ENCODE measurements at regions not wholly inside any gene's neighbourhood (a gene's known extent, or its start where the extent isn't known, plus 50 kb on each side); places are given as distances from the start of the nearest gene placed in this dataset.

DNA sequence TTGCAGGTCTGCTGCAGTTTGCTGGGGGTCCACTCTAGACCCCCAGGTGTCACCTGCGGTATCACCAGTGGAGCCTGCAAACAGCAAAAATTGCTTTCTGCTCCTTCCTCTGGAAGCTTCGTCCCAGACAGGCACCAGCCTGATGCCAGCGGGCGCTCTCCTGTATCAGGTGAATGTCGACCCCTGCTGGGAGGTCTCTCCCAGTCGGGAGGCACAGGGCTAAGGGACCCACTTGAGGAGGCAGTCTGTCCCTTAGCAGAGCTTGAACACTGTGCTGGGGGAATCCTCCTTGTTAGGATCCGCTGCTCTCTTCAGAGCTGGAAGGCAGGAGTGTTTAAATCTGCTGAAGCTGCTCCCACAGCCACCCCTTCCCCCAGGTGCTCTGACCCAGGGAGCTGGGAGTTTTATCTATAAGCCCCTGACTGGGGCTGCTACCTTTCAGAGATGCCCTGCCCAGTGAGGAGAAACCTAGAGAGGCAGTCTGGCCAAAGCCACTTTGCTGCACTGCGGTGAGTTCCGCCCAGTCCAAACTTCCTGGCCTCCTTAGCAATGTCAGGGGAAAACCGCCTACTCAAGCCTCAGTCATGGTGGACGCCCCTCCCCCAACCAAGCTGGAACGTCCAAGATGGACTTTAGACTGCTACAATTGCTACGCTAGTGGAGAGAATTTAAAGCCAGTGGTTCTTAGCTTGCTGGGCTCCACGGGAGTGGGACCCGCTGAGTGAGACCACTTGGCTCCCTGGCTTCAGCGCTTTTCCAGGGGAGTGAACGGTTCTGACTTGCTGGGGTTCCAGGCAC is 652.5 kb downstream of the KCNJ3 start:
- TF ChIP-seq EP300 (IDR thresholded peaks at IDR 0.05) (no peak), POLR2A (IDR thresholded peaks at IDR 0.05; ENCODE audit: low read length) (no peak)
- TF ChIP-seq, protein P1, sequence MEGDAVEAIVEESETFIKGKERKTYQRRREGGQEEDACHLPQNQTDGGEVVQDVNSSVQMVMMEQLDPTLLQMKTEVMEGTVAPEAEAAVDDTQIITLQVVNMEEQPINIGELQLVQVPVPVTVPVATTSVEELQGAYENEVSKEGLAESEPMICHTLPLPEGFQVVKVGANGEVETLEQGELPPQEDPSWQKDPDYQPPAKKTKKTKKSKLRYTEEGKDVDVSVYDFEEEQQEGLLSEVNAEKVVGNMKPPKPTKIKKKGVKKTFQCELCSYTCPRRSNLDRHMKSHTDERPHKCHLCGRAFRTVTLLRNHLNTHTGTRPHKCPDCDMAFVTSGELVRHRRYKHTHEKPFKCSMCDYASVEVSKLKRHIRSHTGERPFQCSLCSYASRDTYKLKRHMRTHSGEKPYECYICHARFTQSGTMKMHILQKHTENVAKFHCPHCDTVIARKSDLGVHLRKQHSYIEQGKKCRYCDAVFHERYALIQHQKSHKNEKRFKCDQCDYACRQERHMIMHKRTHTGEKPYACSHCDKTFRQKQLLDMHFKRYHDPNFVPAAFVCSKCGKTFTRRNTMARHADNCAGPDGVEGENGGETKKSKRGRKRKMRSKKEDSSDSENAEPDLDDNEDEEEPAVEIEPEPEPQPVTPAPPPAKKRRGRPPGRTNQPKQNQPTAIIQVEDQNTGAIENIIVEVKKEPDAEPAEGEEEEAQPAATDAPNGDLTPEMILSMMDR (IDR thresholded peaks at IDR 0.05) = no peak
- TF ChIP-seq, protein P2, sequence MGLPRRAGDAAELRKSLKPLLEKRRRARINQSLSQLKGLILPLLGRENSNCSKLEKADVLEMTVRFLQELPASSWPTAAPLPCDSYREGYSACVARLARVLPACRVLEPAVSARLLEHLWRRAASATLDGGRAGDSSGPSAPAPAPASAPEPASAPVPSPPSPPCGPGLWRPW (IDR thresholded peaks at IDR 0.05) = no peak
- TF ChIP-seq, protein P3, sequence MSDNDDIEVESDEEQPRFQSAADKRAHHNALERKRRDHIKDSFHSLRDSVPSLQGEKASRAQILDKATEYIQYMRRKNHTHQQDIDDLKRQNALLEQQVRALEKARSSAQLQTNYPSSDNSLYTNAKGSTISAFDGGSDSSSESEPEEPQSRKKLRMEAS (IDR thresholded peaks at IDR 0.05) = no peak

All from A549 (cell line).